ENCODE measurements at regions not wholly inside any gene's neighbourhood (a gene's known extent, or its start where the extent isn't known, plus 50 kb on each side); places are given as distances from the start of the nearest gene placed in this dataset.

GRCh38 chr20:61049684-61050083 is 202.4 kb upstream of the CDH4 start:
- no peak for DNase-seq (ENCODE audit: low spot score)

GRCh38 chr20:61050336-61050890 is 201.6 kb upstream of the CDH4 start:
- no peak for DNase-seq (ENCODE audit: low spot score)

GRCh38 chr20:61052195-61052750 is 199.8 kb upstream of the CDH4 start:
- DNase-seq (ENCODE audit: low spot score), result no peak

GRCh38 chr20:61052776-61053442 is 199.2 kb upstream of the CDH4 start:
- no peak for DNase-seq (ENCODE audit: low spot score)

- DNase-seq (ENCODE audit: low spot score), result no peak
Measured at GRCh38 chr20:61053487-61053886, 198.6 kb upstream of the CDH4 start.

- no peak for DNase-seq (ENCODE audit: low spot score)
Measured at GRCh38 chr20:61053889-61054288, 198.2 kb upstream of the CDH4 start.

- no peak for DNase-seq (ENCODE audit: low spot score)
Measured at GRCh38 chr20:61054411-61054810, 197.7 kb upstream of the CDH4 start.

- no peak for DNase-seq (ENCODE audit: low spot score)
Measured at GRCh38 chr20:61055180-61056010, 196.7 kb upstream of the CDH4 start.

GRCh38 chr20:61056116-61056515 is 195.9 kb upstream of the CDH4 start:
- DNase-seq (ENCODE audit: low spot score), result peak; percentile 21

GRCh38 chr20:61056627-61057442 is 195.2 kb upstream of the CDH4 start:
- peak; percentile 19 for DNase-seq (ENCODE audit: low spot score)

GRCh38 chr20:61057443-61058121 is 194.5 kb upstream of the CDH4 start:
- DNase-seq (ENCODE audit: low spot score), result no peak

GRCh38 chr20:61061981-61062380 is 190.1 kb upstream of the CDH4 start:
- no peak for DNase-seq (ENCODE audit: low spot score)

- no peak for DNase-seq (ENCODE audit: low spot score)
Measured at GRCh38 chr20:61065853-61066252, 186.2 kb upstream of the CDH4 start.

GRCh38 chr20:61066526-61066925 is 185.5 kb upstream of the CDH4 start:
- DNase-seq (ENCODE audit: low spot score), result no peak

GRCh38 chr20:61067221-61067620 is 184.8 kb upstream of the CDH4 start:
- DNase-seq (ENCODE audit: low spot score), result no peak

- DNase-seq (ENCODE audit: low spot score), result no peak
Measured at GRCh38 chr20:61072398-61072797, 179.7 kb upstream of the CDH4 start.

- no peak for DNase-seq (ENCODE audit: low spot score)
Measured at GRCh38 chr20:61073376-61073775, 178.7 kb upstream of the CDH4 start.

- no peak for DNase-seq (ENCODE audit: low spot score)
Measured at GRCh38 chr20:61082720-61083119, 169.3 kb upstream of the CDH4 start.

GRCh38 chr20:61083431-61083830 is 168.6 kb upstream of the CDH4 start:
- DNase-seq (ENCODE audit: low spot score), result no peak

GRCh38 chr20:61086031-61086430 is 166.0 kb upstream of the CDH4 start:
- DNase-seq (ENCODE audit: low spot score), result no peak

GRCh38 chr20:61090541-61090940 is 161.5 kb upstream of the CDH4 start:
- no peak for DNase-seq (ENCODE audit: low spot score)

GRCh38 chr20:61092251-61092650 is 159.8 kb upstream of the CDH4 start:
- DNase-seq (ENCODE audit: low spot score), result no peak

All from ecto neural progenitor cell (in vitro differentiated cells).